ENCODE measurements at regions not wholly inside any gene's neighbourhood (a gene's known extent, or its start where the extent isn't known, plus 50 kb on each side); places are given as distances from the start of the nearest gene placed in this dataset.

GRCh38 chr2:19174176-19174575, 184.2 kb downstream of the OSR1 start:
- Histone ChIP-seq H3K36me3 (replicated peaks in 1 of 2; ENCODE audit: control insufficient read depth in 1 of 2, insufficient read depth in 2 of 2, low read length in 2 of 2) (no peaks in the 10 kb centered on the region), H2AFZ (ENCODE audit: low read length) (no peak overlapping the region), H3K9me3 (ENCODE audit: low read length) (no peaks in the 10 kb centered on the region), H3K27me3 (ENCODE audit: control insufficient read depth in 1 of 2, insufficient read depth in 2 of 2, low read length in 2 of 2) (no peaks in the 10 kb centered on the region), H3K27ac (ENCODE audit: extremely low read length, insufficient read depth, low read length) (no peak overlapping the region), H3K4me3 (replicated peaks in 1 of 3; ENCODE audit: insufficient read depth in 1 of 3, low read depth in 2 of 3, low read length in 3 of 3) (no peak overlapping the region), H3K79me2 (ENCODE audit: insufficient read depth, low read length) (no peaks in the 10 kb centered on the region), H3K4me2 (ENCODE audit: low read depth, low read length) (no peak overlapping the region), H3K9ac (ENCODE audit: insufficient read depth, low read depth, low read length) (no peak overlapping the region), H4K20me1 (ENCODE audit: insufficient read depth, low read length) (no peaks in the 10 kb centered on the region), H3K4me1 (ENCODE audit: insufficient read depth, low read length) (no peaks in the 10 kb centered on the region)
- POLR2A ChIA-PET = no interaction called here
- FAIRE-seq (no peak), DNase-seq (ENCODE audit: low spot score) (no peak), ATAC-seq (no peak)
- in situ Hi-C loops (cut with HindIII; ENCODE audit: extremely low pct_ligation_motif_present, low pct_unique_long_range_greater_than_20kb) = no loop called here
- WGBS (ENCODE audit: low lambda C conversion rate) = 1% methylated on average over 2 of the region's 2 CpGs
- BruUV-seq (replicated peaks) = no TSS peak
- CTCF ChIA-PET (ENCODE audit: low intra/inter-chr PET ratio, low total read pairs) = no interaction called here
- TF ChIP-seq ZNF326 (CRISPR knock-in tag; IDR thresholded peaks at IDR 0.05; ENCODE audit: borderline replicate concordance) (no peak), ZBTB49 (CRISPR knock-in tag; IDR thresholded peaks at IDR 0.05; ENCODE audit: borderline replicate concordance) (no peak), ATF1 (CRISPR knock-in tag; IDR thresholded peaks at IDR 0.05) (no peak), REL (CRISPR knock-in tag; conservative IDR thresholded peaks at IDR 0.05) (no peak), TGIF2 (CRISPR knock-in tag; IDR thresholded peaks at IDR 0.05) (no peak), NR2F2 (IDR thresholded peaks at IDR 0.05; ENCODE audit: borderline replicate concordance, low read depth) (no peak), NFATC3 (CRISPR knock-in tag; IDR thresholded peaks at IDR 0.05) (no peak), HOXA7 (CRISPR knock-in tag; IDR thresholded peaks at IDR 0.05) (no peak), ATM (IDR thresholded peaks at IDR 0.05; ENCODE audit: borderline replicate concordance) (no peak), TARDBP (CRISPR knock-in tag; IDR thresholded peaks at IDR 0.05) (no peak), ZNF800 (CRISPR knock-in tag; IDR thresholded peaks at IDR 0.05) (no peak), CHD2 (IDR thresholded peaks at IDR 0.05; ENCODE audit: low read depth, low read length) (no peak)
- intact Hi-C loops (cut with micrococcal nuclease; ENCODE audit: unreplicated experiment) = no loop called here
